SK-N-SH treated with all-trans-retinoic acid at 6 μM for 48 hours (cell line): ENCODE measurements at regions not wholly inside any gene's neighbourhood (a gene's known extent, or its start where the extent isn't known, plus 50 kb on each side); places are given as distances from the start of the nearest gene placed in this dataset.
"Not testable (repeated sequence)": the region's sequence is repeated elsewhere in the genome, so short reads cannot be mapped to it uniquely, and the experiment has no call there.

Source experiments
- ATAC-seq: fragments of 200-7000 bp; cut with Tn5 transposase; 3 replicates; pipeline ENCODE4 v1.9.1; 2020; ENCODE audit warnings: mild to moderate bottlenecking, moderate library complexity
- ARNTL ChIP-seq: fragments of 450-650 bp; formaldehyde crosslinking; IDR thresholded peaks from 2 replicates; pipeline ENCODE4 v1.5.0; 2020; ENCODE audit warnings: low read depth, mild to moderate bottlenecking, moderate library complexity, borderline replicate concordance
- BACH2 ChIP-seq: fragments of 250-450 bp; sonication (Bioruptor Pico); IDR thresholded peaks from 2 replicates; pipeline ENCODE4 v1.9.0; 2021; ENCODE audit warnings: mild to moderate bottlenecking, borderline replicate concordance
- CSDC2 ChIP-seq: fragments of 250-450 bp; sonication (Bioruptor Pico); IDR thresholded peaks from 2 replicates; pipeline ENCODE4 v1.5.0; 2020; ENCODE audit warnings: mild to moderate bottlenecking, moderate library complexity
- ESRRG ChIP-seq: fragments of 250-450 bp; sonication (Bioruptor Pico); IDR thresholded peaks from 2 replicates; pipeline ENCODE4 v1.6.1; 2021; ENCODE audit warnings: mild to moderate bottlenecking
- GLIS3 ChIP-seq: fragments of 250-450 bp; sonication (Bioruptor Pico); IDR thresholded peaks from 2 replicates; pipeline ENCODE4 v1.5.0; 2020; ENCODE audit warnings: mild to moderate bottlenecking, moderate library complexity
- ISL1 ChIP-seq: fragments of 250-450 bp; sonication (Bioruptor Pico); IDR thresholded peaks from 2 replicates; pipeline ENCODE4 v2.1.2; 2022; ENCODE audit warnings: mild to moderate bottlenecking, moderate library complexity
- OSR1 ChIP-seq: fragments of 250-450 bp; sonication (Bioruptor Pico); IDR thresholded peaks from 2 replicates; pipeline ENCODE4 v1.8.0; 2022; ENCODE audit warnings: moderate library complexity, mild to moderate bottlenecking, inconsistent platforms
- PPARA ChIP-seq: fragments of 250-450 bp; sonication (Bioruptor Pico); IDR thresholded peaks from 2 replicates; pipeline ENCODE4 v1.5.0; 2020; ENCODE audit warnings: mild to moderate bottlenecking, borderline replicate concordance
- RARB ChIP-seq: fragments of 250-450 bp; sonication (Bioruptor Pico); IDR thresholded peaks from 2 replicates; pipeline ENCODE4 v1.8.0; 2021; ENCODE audit warnings: mild to moderate bottlenecking, moderate library complexity
- SNAI2 ChIP-seq: fragments of 250-450 bp; sonication (Bioruptor Pico); IDR thresholded peaks from 2 replicates; pipeline ENCODE4 v1.5.0; 2020; ENCODE audit warnings: mild to moderate bottlenecking, moderate library complexity
- TCF4 ChIP-seq: fragments of 250-450 bp; sonication (Bioruptor Pico); IDR thresholded peaks from 2 replicates; pipeline ENCODE4 v1.8.0; 2021; ENCODE audit warnings: mild to moderate bottlenecking, moderate library complexity, borderline replicate concordance
- TOX ChIP-seq: fragments of 250-450 bp; sonication (Bioruptor Pico); IDR thresholded peaks from 2 replicates; pipeline ENCODE4 v1.8.0; 2021; ENCODE audit warnings: mild to moderate bottlenecking, moderate library complexity, borderline replicate concordance
- ZC3H10 ChIP-seq: fragments of 250-450 bp; sonication (Bioruptor Pico); IDR thresholded peaks from 2 replicates; pipeline ENCODE4 v1.5.1; 2021; ENCODE audit warnings: mild to moderate bottlenecking, moderate library complexity
- ZFP3 ChIP-seq: fragments of 250-450 bp; sonication (Bioruptor Pico); IDR thresholded peaks from 2 replicates; pipeline ENCODE4 v1.5.0; 2020; ENCODE audit warnings: mild to moderate bottlenecking, moderate library complexity
- ZNF565 ChIP-seq: fragments of 450-650 bp; formaldehyde crosslinking; conservative IDR thresholded peaks from 2 replicates; pipeline ENCODE4 v1.5.0; 2020; ENCODE audit warnings: low read depth, mild to moderate bottlenecking, moderate library complexity
- ZNF70 ChIP-seq: fragments of 450-650 bp; formaldehyde crosslinking; IDR thresholded peaks from 2 replicates; pipeline ENCODE4 v1.5.0; 2020; ENCODE audit warnings: mild to moderate bottlenecking, moderate library complexity
- ZNF8 ChIP-seq: fragments of 450-650 bp; formaldehyde crosslinking; IDR thresholded peaks from 2 replicates; pipeline ENCODE4 v1.5.0; 2020; ENCODE audit warnings: mild to moderate bottlenecking, moderate library complexity
- TF ChIP-seq, protein P1 (sequence below): fragments of 250-450 bp; sonication (Bioruptor Pico); IDR thresholded peaks from 2 replicates; pipeline ENCODE4 v1.8.0; 2020; ENCODE audit warnings: mild to moderate bottlenecking, moderate library complexity, borderline replicate concordance
- TF ChIP-seq, protein P2 (sequence below): fragments of 250-450 bp; sonication (Bioruptor Pico); IDR thresholded peaks from 2 replicates; pipeline ENCODE4 v1.8.0; 2021; ENCODE audit warnings: low read depth, mild to moderate bottlenecking, moderate library complexity, borderline replicate concordance
- TF ChIP-seq, protein P3 (sequence below): fragments of 250-450 bp; sonication (Bioruptor Pico); IDR thresholded peaks from 2 replicates; pipeline ENCODE4 v1.5.1; 2021; ENCODE audit warnings: mild to moderate bottlenecking, moderate library complexity

DNA sequence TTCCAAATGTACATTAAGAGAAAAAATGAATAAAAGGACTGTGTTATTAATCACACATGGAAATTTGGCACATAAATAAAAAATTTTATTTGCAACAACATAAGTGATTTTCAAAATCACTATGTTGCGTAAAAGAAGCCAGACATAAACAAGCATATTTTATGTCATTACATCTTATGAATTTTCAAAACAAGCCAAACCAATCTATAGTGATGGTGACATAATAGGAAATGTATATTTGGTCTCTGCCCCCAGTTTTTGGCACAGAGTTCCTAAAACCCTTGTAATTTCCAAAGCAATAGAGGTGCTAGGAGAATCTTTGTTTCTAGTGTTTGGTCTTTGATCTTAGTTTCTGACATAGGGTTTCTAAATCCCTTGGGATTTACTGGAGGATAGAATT lies 543.3 kb downstream of the ZBBX start:
- ATAC-seq: no peak
- TF ChIP-seq ISL1: no peak
- TF ChIP-seq RARB (CRISPR knock-in tag): no peak
- TF ChIP-seq ZNF70 (CRISPR knock-in tag): no peak
- no peak for TF ChIP-seq ESRRG (CRISPR knock-in tag)
- TF ChIP-seq SNAI2 (CRISPR knock-in tag): no peak
- TF ChIP-seq GLIS3 (CRISPR knock-in tag): no peak
- TF ChIP-seq, protein P1, sequence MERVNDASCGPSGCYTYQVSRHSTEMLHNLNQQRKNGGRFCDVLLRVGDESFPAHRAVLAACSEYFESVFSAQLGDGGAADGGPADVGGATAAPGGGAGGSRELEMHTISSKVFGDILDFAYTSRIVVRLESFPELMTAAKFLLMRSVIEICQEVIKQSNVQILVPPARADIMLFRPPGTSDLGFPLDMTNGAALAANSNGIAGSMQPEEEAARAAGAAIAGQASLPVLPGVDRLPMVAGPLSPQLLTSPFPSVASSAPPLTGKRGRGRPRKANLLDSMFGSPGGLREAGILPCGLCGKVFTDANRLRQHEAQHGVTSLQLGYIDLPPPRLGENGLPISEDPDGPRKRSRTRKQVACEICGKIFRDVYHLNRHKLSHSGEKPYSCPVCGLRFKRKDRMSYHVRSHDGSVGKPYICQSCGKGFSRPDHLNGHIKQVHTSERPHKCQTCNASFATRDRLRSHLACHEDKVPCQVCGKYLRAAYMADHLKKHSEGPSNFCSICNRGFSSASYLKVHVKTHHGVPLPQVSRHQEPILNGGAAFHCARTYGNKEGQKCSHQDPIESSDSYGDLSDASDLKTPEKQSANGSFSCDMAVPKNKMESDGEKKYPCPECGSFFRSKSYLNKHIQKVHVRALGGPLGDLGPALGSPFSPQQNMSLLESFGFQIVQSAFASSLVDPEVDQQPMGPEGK (CRISPR knock-in tag): no peak
- TF ChIP-seq, protein P2, sequence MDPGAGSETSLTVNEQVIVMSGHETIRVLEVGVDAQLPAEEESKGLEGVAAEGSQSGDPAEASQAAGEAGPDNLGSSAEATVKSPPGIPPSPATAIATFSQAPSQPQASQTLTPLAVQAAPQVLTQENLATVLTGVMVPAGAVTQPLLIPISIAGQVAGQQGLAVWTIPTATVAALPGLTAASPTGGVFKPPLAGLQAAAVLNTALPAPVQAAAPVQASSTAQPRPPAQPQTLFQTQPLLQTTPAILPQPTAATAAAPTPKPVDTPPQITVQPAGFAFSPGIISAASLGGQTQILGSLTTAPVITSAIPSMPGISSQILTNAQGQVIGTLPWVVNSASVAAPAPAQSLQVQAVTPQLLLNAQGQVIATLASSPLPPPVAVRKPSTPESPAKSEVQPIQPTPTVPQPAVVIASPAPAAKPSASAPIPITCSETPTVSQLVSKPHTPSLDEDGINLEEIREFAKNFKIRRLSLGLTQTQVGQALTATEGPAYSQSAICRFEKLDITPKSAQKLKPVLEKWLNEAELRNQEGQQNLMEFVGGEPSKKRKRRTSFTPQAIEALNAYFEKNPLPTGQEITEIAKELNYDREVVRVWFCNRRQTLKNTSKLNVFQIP: no peak
- TF ChIP-seq TOX (CRISPR knock-in tag): no peak
- TF ChIP-seq TCF4 (CRISPR knock-in tag): no peak
- no peak for TF ChIP-seq ARNTL (CRISPR knock-in tag)
- no peak for TF ChIP-seq PPARA (CRISPR knock-in tag)
- TF ChIP-seq, protein P3, sequence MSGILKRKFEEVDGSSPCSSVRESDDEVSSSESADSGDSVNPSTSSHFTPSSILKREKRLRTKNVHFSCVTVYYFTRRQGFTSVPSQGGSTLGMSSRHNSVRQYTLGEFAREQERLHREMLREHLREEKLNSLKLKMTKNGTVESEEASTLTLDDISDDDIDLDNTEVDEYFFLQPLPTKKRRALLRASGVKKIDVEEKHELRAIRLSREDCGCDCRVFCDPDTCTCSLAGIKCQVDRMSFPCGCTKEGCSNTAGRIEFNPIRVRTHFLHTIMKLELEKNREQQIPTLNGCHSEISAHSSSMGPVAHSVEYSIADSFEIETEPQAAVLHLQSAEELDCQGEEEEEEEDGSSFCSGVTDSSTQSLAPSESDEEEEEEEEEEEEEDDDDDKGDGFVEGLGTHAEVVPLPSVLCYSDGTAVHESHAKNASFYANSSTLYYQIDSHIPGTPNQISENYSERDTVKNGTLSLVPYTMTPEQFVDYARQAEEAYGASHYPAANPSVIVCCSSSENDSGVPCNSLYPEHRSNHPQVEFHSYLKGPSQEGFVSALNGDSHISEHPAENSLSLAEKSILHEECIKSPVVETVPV: no peak
- no peak for TF ChIP-seq ZNF8 (CRISPR knock-in tag)
- no peak for TF ChIP-seq CSDC2
- no peak for TF ChIP-seq ZC3H10

DNA sequence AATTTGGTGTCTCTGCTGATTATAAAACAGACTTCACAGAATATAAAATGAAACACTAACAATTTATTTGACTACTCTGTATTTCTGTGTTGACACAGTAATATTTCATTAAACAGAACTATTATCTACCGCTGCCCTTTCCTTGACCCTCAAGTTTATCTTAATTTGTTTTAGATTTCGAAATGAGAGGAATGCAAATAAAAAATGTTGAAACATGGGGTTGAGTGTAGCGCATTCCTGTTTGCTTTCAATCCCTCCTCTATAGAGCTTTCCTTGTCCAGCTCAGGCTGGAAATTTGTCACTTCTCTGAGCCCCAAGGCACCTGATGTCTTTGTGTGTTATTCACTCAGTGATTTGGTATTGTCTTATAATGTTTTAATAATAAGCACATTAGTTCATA lies 550.2 kb downstream of the ZBBX start:
- ATAC-seq: no peak
- peak; percentile 43; the same call in 1 of the 2 replicates for TF ChIP-seq ISL1
- TF ChIP-seq BACH2 (CRISPR knock-in tag): no peak

DNA sequence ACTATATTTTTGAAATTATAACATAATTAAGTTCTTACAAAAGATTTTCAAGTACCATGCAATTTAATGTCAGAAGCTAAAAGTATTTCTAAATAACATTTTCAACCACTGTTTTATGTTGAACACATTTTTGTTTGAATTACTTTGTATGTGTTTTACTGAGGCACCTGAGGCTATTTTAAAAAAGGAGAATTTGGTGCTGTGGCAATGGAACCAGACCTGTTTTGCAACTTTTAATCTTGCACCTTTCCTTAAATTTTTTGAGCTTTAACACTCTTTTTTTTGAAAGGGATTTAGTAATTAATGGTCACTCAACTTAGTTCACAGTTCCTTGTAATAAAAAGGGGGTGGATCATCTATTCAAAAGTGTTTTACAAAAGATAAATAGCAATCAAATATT lies 561.6 kb downstream of the ZBBX start:
- no peak for ATAC-seq
- TF ChIP-seq RARB (CRISPR knock-in tag) (no peak), SNAI2 (CRISPR knock-in tag) (no peak), ISL1 (no peak), ZC3H10 (no peak), TCF4 (CRISPR knock-in tag) (no peak)
- TF ChIP-seq, protein P3: no peak

DNA sequence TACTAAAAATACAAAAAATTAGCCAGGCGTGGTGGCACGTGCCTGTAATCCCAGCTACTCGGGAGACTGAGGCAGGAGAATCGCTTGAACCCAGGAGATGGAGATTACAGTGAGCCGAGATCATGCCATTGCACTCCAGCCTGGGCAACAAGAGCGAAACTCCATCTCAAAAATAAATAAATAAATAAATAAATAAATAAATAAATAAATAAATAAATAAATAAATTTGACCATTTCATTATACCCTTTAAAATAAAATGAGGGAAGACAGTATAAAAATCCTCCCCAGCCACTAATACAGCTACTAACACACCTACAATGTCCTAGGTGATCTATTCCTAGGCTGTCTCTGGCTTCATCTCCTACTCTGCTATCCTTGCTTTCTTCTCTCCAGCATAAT lies 562.8 kb downstream of the ZBBX start:
- ATAC-seq: not testable (repeated sequence)

DNA sequence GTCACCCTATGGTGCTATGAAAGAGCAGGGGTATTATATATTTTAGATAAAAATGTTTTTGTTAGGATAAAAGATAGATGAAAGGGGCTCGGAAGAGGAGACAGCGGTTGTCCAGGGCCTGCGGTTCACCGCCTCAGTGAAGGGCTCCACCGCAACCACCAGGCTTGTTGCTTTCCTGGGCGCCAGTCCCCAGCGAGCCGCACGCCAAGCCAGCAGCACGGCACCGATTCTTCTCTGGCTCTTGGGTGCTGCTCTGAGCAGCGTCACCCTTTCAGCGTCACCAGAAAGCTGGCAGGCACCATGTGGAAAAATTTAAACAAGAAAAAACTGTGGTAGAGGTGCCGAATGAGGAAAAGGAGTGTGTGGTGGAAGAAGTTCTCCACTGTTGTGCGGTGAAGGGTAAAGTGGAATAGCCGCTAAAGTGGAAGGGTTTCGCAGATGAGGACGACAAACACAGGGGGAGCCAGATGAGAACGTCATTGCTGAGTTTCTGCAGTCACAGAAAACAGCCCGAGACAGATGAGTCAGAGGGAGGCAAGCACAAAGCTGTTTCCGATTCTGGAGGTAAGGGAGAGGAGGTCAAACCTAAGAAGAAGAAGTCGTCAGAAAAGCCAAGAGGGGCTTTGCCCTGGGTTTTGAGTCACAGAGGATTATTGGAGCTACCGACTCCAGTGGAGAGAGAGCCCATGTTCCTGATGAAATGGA lies 569.2 kb downstream of the ZBBX start:
- no peak for ATAC-seq
- TF ChIP-seq TCF4 (CRISPR knock-in tag): no peak
- no peak for TF ChIP-seq ZNF70 (CRISPR knock-in tag)
- TF ChIP-seq ARNTL (CRISPR knock-in tag): no peak
- TF ChIP-seq, protein P2: no peak
- TF ChIP-seq SNAI2 (CRISPR knock-in tag): no peak
- TF ChIP-seq CSDC2: no peak
- TF ChIP-seq, protein P1 (CRISPR knock-in tag): no peak
- no peak for TF ChIP-seq ZFP3
- no peak for TF ChIP-seq OSR1
- TF ChIP-seq, protein P3: no peak
- TF ChIP-seq PPARA (CRISPR knock-in tag): no peak
- no peak for TF ChIP-seq RARB (CRISPR knock-in tag)
- no peak for TF ChIP-seq ISL1
- TF ChIP-seq ZNF8 (CRISPR knock-in tag): no peak
- no peak for TF ChIP-seq BACH2 (CRISPR knock-in tag)
- no peak for TF ChIP-seq ZNF565 (CRISPR knock-in tag)
- no peak for TF ChIP-seq ZC3H10
- no peak for TF ChIP-seq GLIS3 (CRISPR knock-in tag)
